ENCODE measurements at regions not wholly inside any gene's neighbourhood (a gene's known extent, or its start where the extent isn't known, plus 50 kb on each side); places are given as distances from the start of the nearest gene placed in this dataset.

GRCh38 chr3:96172917-96173316, 641.5 kb upstream of the EPHA6 start:
- TF ChIP-seq MAX (IDR thresholded peaks at IDR 0.05) (no peak), CTCF (IDR thresholded peaks at IDR 0.05; ENCODE audit: low read depth, low read length, missing input control) (no peak), REST (IDR thresholded peaks at IDR 0.05) (no peak), ATF3 (IDR thresholded peaks at IDR 0.05) (no peak), TAF1 (conservative IDR thresholded peaks at IDR 0.05) (no peak), ZBTB33 (IDR thresholded peaks at IDR 0.05) (no peak), RXRA (IDR thresholded peaks at IDR 0.05) (no peak), SP1 (IDR thresholded peaks at IDR 0.05) (no peak), RAD21 (IDR thresholded peaks at IDR 0.05) (no peak), GABPA (IDR thresholded peaks at IDR 0.05 in 1 of 2, conservative IDR thresholded peaks at IDR 0.05 in 1 of 2) (no peak), JUND (IDR thresholded peaks at IDR 0.05) (no peak)
